ENCODE measurements at regions not wholly inside any gene's neighbourhood (a gene's known extent, or its start where the extent isn't known, plus 50 kb on each side); places are given as distances from the start of the nearest gene placed in this dataset.

DNA sequence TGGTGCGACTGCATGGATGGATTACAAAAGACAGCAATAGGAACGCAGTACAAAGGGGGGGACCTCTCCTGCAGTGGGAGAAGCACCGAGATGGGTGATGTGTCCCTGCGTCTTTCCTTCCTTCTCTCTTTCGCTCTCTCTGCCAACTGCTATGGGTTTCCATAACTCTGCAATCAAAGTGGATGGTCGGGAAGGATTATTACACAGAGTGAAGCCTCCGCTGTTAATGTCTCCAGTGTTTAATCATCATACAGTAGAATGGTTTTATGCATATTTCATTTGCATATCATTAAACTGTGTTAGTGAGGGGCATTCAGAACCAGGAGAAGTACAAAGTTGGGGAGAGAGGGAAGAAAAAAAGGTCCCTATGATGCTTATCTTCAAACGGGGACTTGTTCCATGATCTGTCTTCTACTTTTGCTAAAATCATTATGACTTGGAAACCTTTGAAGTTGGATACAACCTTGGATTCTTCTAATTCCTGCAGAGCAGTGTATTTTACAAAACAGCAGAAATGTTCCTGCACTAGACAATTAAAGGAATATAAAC, 255.9 kb upstream of the PMFBP1 start:
- DNase-seq (ENCODE audit: low read depth) = no peak
- TF ChIP-seq, protein P1, sequence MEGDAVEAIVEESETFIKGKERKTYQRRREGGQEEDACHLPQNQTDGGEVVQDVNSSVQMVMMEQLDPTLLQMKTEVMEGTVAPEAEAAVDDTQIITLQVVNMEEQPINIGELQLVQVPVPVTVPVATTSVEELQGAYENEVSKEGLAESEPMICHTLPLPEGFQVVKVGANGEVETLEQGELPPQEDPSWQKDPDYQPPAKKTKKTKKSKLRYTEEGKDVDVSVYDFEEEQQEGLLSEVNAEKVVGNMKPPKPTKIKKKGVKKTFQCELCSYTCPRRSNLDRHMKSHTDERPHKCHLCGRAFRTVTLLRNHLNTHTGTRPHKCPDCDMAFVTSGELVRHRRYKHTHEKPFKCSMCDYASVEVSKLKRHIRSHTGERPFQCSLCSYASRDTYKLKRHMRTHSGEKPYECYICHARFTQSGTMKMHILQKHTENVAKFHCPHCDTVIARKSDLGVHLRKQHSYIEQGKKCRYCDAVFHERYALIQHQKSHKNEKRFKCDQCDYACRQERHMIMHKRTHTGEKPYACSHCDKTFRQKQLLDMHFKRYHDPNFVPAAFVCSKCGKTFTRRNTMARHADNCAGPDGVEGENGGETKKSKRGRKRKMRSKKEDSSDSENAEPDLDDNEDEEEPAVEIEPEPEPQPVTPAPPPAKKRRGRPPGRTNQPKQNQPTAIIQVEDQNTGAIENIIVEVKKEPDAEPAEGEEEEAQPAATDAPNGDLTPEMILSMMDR (conservative IDR thresholded peaks at IDR 0.05; ENCODE audit: low read depth, low read length) = no peak
- no peak overlapping the region for H3K4me3 ChIP-seq (ENCODE audit: low read depth, low read length)

DNA sequence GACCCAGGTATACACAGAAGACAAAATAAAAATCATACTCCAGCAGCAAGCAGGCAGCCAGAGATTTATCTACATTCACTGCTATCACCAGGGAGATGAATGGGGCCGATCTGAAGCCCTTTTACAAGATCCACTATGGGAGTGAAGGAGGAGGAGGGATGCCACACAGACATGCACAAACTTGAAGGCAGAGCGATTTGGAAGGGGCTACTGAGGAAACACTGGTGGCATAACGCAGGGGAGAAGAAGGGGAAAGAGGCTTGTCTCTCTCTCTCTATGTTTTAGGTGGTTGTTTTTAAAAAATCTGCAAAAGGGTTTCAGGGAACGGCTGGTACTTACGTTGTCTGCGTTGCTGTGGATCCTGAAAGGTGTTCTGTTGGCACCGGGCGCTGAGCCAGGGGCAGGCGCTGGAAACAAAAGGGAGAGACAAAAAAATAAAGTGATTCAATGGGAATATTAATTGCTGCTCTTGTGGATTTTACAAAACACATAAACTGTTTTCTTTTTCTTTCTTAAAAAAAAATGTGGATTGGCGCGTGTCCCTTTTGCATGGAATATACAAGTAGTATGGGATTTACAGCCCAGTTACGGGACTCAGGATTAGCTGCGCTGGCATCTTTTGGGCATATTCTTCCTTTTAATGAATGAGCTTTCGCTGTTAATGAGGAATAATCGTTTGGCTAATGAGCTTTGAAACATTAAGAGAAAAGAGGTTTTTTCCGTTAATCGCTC, 255.3 kb upstream of the PMFBP1 start:
- no peak overlapping the region for H3K4me3 ChIP-seq (ENCODE audit: low read depth, low read length)
- no peak for DNase-seq (ENCODE audit: low read depth)
- TF ChIP-seq, protein P1 (conservative IDR thresholded peaks at IDR 0.05; ENCODE audit: low read depth, low read length) = no peak

DNA sequence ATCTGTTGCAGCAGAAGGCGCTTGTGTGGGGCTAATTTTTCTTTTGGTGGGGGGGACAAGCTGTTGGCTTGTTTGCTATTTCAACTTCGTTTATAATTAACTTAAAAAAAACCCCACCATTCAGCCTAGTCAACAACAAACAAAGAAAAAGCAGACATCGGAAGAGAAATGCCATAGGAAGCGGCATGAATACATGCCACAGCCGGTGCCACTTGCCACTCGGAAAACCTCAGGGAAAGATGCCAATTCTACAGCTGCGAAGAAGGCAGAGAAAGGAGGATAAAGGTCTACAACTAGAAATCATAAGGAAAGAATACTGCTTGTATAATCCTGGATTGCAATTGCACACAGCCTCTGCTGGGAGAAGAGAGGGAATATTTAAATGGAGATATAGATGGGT, 254.4 kb upstream of the PMFBP1 start:
- TF ChIP-seq, protein P1 (conservative IDR thresholded peaks at IDR 0.05; ENCODE audit: low read depth, low read length) = no peak
- H3K4me3 ChIP-seq (ENCODE audit: low read depth, low read length) = no peak overlapping the region
- DNase-seq (ENCODE audit: low read depth) = no peak

DNA sequence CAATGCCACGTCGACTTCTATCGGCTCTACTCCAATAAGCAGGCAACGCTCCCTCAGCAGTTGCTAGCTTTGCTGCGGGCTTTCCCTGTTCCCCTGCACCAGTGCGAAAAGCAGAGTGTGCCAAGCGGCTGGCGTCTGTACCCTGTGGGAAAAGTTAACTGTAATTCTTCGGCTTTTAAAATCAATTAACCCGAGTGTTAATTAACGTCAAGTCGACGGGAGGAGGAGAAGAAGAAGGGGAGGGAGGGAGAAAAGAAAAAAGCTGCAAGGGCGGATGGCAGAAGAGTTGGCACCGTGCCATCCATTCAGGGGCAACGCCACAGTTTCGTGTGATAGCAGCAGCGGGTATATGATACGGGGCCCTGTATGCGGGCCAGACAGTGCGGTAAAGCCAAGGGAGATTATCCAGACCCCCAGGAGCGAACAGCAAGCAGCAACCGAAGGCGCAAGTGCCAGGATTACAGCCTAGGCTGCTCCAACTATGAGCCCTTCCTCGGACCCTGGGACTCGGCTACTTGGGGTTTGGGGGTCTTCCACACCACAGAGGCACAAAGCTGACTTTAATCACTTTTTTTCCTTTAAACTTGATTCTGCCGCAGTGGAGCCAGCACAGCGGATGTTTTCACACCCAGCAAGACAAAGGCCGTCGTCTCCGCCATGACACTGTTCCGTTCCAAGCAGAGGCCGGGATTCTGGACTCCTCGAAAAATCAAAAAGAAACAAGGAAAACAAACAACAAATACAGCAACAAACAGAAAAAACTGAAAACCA, 253.8 kb upstream of the PMFBP1 start:
- no peak overlapping the region for H3K4me3 ChIP-seq (ENCODE audit: low read depth, low read length)
- DNase-seq (ENCODE audit: low read depth) = no peak
- TF ChIP-seq, protein P1 (conservative IDR thresholded peaks at IDR 0.05; ENCODE audit: low read depth, low read length) = no peak

DNA sequence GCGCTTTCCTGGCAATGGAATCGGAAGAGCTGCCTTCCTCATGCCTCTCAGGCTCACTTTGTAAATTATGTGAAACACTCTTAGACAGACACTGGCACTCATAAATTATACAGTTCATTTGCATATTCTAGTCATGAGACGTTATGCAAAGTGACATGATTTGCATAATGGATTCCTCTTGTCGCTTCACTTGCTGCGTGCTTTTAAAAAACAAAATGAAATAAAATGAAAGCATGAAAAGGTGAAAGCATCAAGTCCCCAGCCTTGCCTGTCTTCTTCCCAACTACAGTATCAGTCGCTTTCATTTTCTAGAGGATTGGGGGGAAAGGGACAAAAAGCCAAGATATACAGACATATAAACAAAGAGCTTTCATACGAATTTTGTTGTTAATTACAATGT, 252.8 kb upstream of the PMFBP1 start:
- H3K4me3 ChIP-seq (ENCODE audit: low read depth, low read length) = no peak overlapping the region
- TF ChIP-seq, protein P1 (conservative IDR thresholded peaks at IDR 0.05; ENCODE audit: low read depth, low read length) = no peak
- no peak for DNase-seq (ENCODE audit: low read depth)

DNA sequence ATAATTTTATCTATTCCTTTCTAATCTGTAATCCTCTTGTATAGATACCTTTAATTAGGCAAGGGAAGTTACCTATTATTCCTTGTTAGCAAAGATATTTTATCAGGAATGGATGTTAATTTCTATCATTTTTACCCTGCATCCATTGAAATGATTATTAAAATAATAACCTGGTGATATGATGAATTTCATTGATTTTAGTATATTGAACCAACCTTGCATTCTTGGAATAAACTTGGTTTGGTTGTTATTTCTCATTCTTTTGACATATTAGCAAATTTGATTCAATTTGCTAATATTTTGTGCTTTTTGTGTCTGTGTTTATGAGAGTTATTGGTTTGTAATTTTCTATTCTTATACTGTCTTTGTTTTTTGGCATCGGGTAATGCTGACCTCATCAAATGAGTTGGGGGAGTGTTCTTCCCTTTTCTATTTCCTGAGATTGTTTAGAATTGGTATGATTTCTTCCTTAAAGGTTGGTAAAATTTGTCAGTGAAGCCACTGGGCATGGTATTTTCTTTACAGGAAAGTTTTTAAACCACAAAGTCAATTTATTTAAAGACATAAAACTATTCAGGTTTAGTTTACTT, 250.4 kb upstream of the PMFBP1 start:
- DNase-seq (ENCODE audit: low read depth) = no peak
- H3K4me3 ChIP-seq (ENCODE audit: low read depth, low read length) = no peak overlapping the region
- TF ChIP-seq, protein P1 (conservative IDR thresholded peaks at IDR 0.05; ENCODE audit: low read depth, low read length) = no peak

All from epithelial cell of proximal tubule (primary cell).